Smooth muscle cell (in vitro differentiated cells): ENCODE measurements at regions not wholly inside any gene's neighbourhood (a gene's known extent, or its start where the extent isn't known, plus 50 kb on each side); places are given as distances from the start of the nearest gene placed in this dataset.

Experiments
- DNase-seq: peaks from one replicate; lab custom pipeline; 2025; ENCODE audit not compliant: unreplicated experiment; lab: John Stamatoyannopoulos, UW
- H2AFZ ChIP-seq: fragments of 200-600 bp; sonication (generic); 2 replicates; pipeline ENCODE4 v1.6.0; 2016; ENCODE audit warnings: antibody characterized with exemption, low read depth, mild to moderate bottlenecking
- H3F3A ChIP-seq: fragments of 200-600 bp; sonication (generic); 2 replicates; pipeline ENCODE4 v1.6.0; 2017; ENCODE audit warnings: antibody characterized with exemption, low read depth
- H3K27ac ChIP-seq: fragments of 200-600 bp; sonication (generic); 2 replicates; pipeline ENCODE4 v1.5.1; 2016; ENCODE audit warnings: low read depth, mild to moderate bottlenecking
- H3K27me3 ChIP-seq: fragments of 200-600 bp; sonication (generic); 2 replicates; pipeline ENCODE4 v1.6.1; 2016; ENCODE audit warnings: low read depth, mild to moderate bottlenecking
- H3K36me3 ChIP-seq: fragments of 200-600 bp; sonication (generic); 2 replicates; pipeline ENCODE4 v1.5.1; 2016; ENCODE audit warnings: low read depth
- H3K4me1 ChIP-seq: fragments of 200-600 bp; sonication (generic); 2 replicates; pipeline ENCODE4 v1.5.1; 2016; ENCODE audit warnings: low read depth
- H3K4me2 ChIP-seq: fragments of 200-600 bp; sonication (generic); 2 replicates; pipeline ENCODE4 v1.6.0; 2016; ENCODE audit warnings: mild to moderate bottlenecking
- H3K4me3 ChIP-seq: fragments of 200-600 bp; sonication (generic); 2 replicates; pipeline ENCODE4 v1.5.1; 2016; ENCODE audit warnings: mild to moderate bottlenecking
- H3K79me2 ChIP-seq: fragments of 200-600 bp; sonication (generic); 2 replicates; pipeline ENCODE4 v1.6.0; 2016; ENCODE audit warnings: low read depth, mild to moderate bottlenecking
- H3K9ac ChIP-seq: fragments of 200-600 bp; sonication (generic); 2 replicates; pipeline ENCODE4 v1.6.0; 2016; ENCODE audit warnings: low read depth
- H3K9me3 ChIP-seq: fragments of 200-600 bp; sonication (generic); replicated peaks from 2 replicates; pipeline ENCODE4 v1.5.1; 2016; ENCODE audit warnings: low read depth
- H4K20me1 ChIP-seq: fragments of 200-600 bp; sonication (generic); 2 replicates; pipeline ENCODE4 v1.6.0; 2016; ENCODE audit warnings: low read depth
- CTCF ChIP-seq: fragments of 200-600 bp; sonication (generic); IDR thresholded peaks from 2 replicates; pipeline ENCODE4 v1.5.1; 2017; ENCODE audit warnings: borderline replicate concordance, mild to moderate bottlenecking, antibody characterized with exemption; ENCODE audit not compliant: insufficient read depth, poor library complexity, severe bottlenecking
- WGBS: methylation state at CpG from one replicate; pipeline ENCODE4 v1.1.7; 2016; ENCODE audit warnings: low lambda C conversion rate; 5-methylcytosine and 5-hydroxymethylcytosine counted together

GRCh38 chr17:74119965-74120364 is 83.5 kb upstream of the RPL38 start:
- H3F3A ChIP-seq: no peaks in the 10 kb centered on the region
- H3K4me3 ChIP-seq: no peak overlapping the region
- WGBS: 100% methylated on average over 4 of the region's 4 CpGs
- H3K9ac ChIP-seq: no peak overlapping the region
- no peaks in the 10 kb centered on the region for H3K9me3 ChIP-seq
- no peak for TF ChIP-seq CTCF
- H3K79me2 ChIP-seq: no peaks in the 10 kb centered on the region
- H3K36me3 ChIP-seq: no peaks in the 10 kb centered on the region
- H3K27me3 ChIP-seq: no peaks in the 10 kb centered on the region
- peaks cover 3% of the 10 kb centered on the region for H3K4me1 ChIP-seq
- H2AFZ ChIP-seq: no peak overlapping the region
- no peak overlapping the region for H3K4me2 ChIP-seq
- H3K27ac ChIP-seq: no peak overlapping the region
- DNase-seq: no peak
- no peaks in the 10 kb centered on the region for H4K20me1 ChIP-seq

GRCh38 chr17:74123350-74123749 is 80.1 kb upstream of the RPL38 start:
- H3K27ac ChIP-seq: peak overlapping the region; percentile 45
- no peaks in the 10 kb centered on the region for H3K36me3 ChIP-seq
- no peak overlapping the region for H2AFZ ChIP-seq
- H3K4me2 ChIP-seq: peak overlapping the region; percentile 30
- no peaks in the 10 kb centered on the region for H3K4me1 ChIP-seq
- H3K79me2 ChIP-seq: no peaks in the 10 kb centered on the region
- DNase-seq: no peak
- H3F3A ChIP-seq: no peaks in the 10 kb centered on the region
- H4K20me1 ChIP-seq: no peaks in the 10 kb centered on the region
- no peak overlapping the region for H3K4me3 ChIP-seq
- no peaks in the 10 kb centered on the region for H3K9me3 ChIP-seq
- H3K9ac ChIP-seq: no peak overlapping the region
- no peak for TF ChIP-seq CTCF
- no peaks in the 10 kb centered on the region for H3K27me3 ChIP-seq

GRCh38 chr17:74123866-74124444 is 79.5 kb upstream of the RPL38 start:
- H3F3A ChIP-seq: no peaks in the 10 kb centered on the region
- no peak overlapping the region for H3K9ac ChIP-seq
- no peaks in the 10 kb centered on the region for H3K4me1 ChIP-seq
- H3K4me3 ChIP-seq: no peak overlapping the region
- H3K4me2 ChIP-seq: no peak overlapping the region
- 94% methylated on average over 9 of the region's 9 CpGs for WGBS
- no peak for DNase-seq
- no peaks in the 10 kb centered on the region for H3K9me3 ChIP-seq
- H2AFZ ChIP-seq: no peak overlapping the region
- no peaks in the 10 kb centered on the region for H3K79me2 ChIP-seq
- TF ChIP-seq CTCF: no peak
- no peaks in the 10 kb centered on the region for H4K20me1 ChIP-seq
- no peaks in the 10 kb centered on the region for H3K36me3 ChIP-seq
- H3K27me3 ChIP-seq: no peaks in the 10 kb centered on the region
- peak overlapping the region; percentile 45 for H3K27ac ChIP-seq

- H3F3A ChIP-seq: no peaks in the 10 kb centered on the region
- no peak overlapping the region for H3K9ac ChIP-seq
- 63% methylated on average over 4 of the region's 4 CpGs for WGBS
- H4K20me1 ChIP-seq: no peaks in the 10 kb centered on the region
- TF ChIP-seq CTCF: no peak
- no peak overlapping the region for H2AFZ ChIP-seq
- no peaks in the 10 kb centered on the region for H3K27me3 ChIP-seq
- DNase-seq: no peak
- no peaks in the 10 kb centered on the region for H3K79me2 ChIP-seq
- H3K4me1 ChIP-seq: no peaks in the 10 kb centered on the region
- H3K9me3 ChIP-seq: no peaks in the 10 kb centered on the region
- H3K36me3 ChIP-seq: no peaks in the 10 kb centered on the region
- H3K4me2 ChIP-seq: no peak overlapping the region
- H3K4me3 ChIP-seq: no peak overlapping the region
- H3K27ac ChIP-seq: no peak overlapping the region
Measured at GRCh38 chr17:74125156-74125555, 78.3 kb upstream of the RPL38 start.
